CD4-positive, CD25-positive, alpha-beta regulatory T cell (primary cell): ENCODE measurements at regions not wholly inside any gene's neighbourhood (a gene's known extent, or its start where the extent isn't known, plus 50 kb on each side); places are given as distances from the start of the nearest gene placed in this dataset.

Experiments
- ATAC-seq, 2 donors: fragments of 150-1000 bp; cut with Tn5 transposase; one replicate each; pipeline ENCODE4 v1.10.0; 2021; ENCODE audit warnings: low read depth in 2 of 2, moderate number of reproducible peaks in 2 of 2, moderate library complexity in 1 of 2
- DNase-seq, 3 donors: peaks; one replicate each; pipeline versions ENCODE4 v3.0.0 to v3.0.0-alpha.2; 2012 to 2022; ENCODE audit warnings: mixed read lengths in 1 of 3
- H3K27ac ChIP-seq: one replicate; pipeline ENCODE4 v1.7.0; 2013; ENCODE audit warnings: mild to moderate bottlenecking, low read length; ENCODE audit not compliant: insufficient read depth, poor library complexity, severe bottlenecking
- H3K27me3 ChIP-seq: one replicate; pipeline ENCODE4 v1.7.0; 2013; ENCODE audit warnings: low read length; ENCODE audit not compliant: control insufficient read depth, insufficient read depth
- H3K36me3 ChIP-seq: one replicate; pipeline ENCODE4 v1.7.0; 2013; ENCODE audit warnings: mild to moderate bottlenecking, low read length, moderate library complexity; ENCODE audit not compliant: control insufficient read depth, insufficient read depth
- H3K4me1 ChIP-seq: 2 replicates; pipeline ENCODE4 v1.7.0; 2013; ENCODE audit warnings: mild to moderate bottlenecking, low read length; ENCODE audit not compliant: insufficient read depth, control insufficient read depth, poor library complexity, severe bottlenecking
- H3K4me3 ChIP-seq: one replicate; pipeline ENCODE4 v1.7.0; 2013; ENCODE audit warnings: low read depth, mild to moderate bottlenecking, low read length, moderate library complexity
- H3K9me3 ChIP-seq, 2 experiments: 1 replicate in 1 of 2; 2 replicates in 1 of 2; pipeline ENCODE4 v1.7.0; 2013; ENCODE audit warnings: low read length in 2 of 2, mild to moderate bottlenecking in 1 of 2, moderate library complexity in 1 of 2; ENCODE audit not compliant: control insufficient read depth in 2 of 2
- H3K27ac Mint-ChIP-seq, 3 donors: one replicate each; pipeline ENCODE4 v1.8.0; 2020 to 2022; ENCODE audit warnings: mild to moderate bottlenecking in 3 of 3, mixed read lengths in 3 of 3, moderate library complexity in 2 of 3
- H3K27me3 Mint-ChIP-seq: one replicate; pipeline ENCODE4 v1.8.0; 2022; ENCODE audit warnings: mild to moderate bottlenecking, mixed read lengths
- H3K36me3 Mint-ChIP-seq: one replicate; pipeline ENCODE4 v1.8.0; 2020; ENCODE audit warnings: mixed read lengths
- H3K4me1 Mint-ChIP-seq, 4 donors: one replicate each; pipeline ENCODE4 v1.8.0; 2020 to 2022; ENCODE audit warnings: mixed read lengths in 4 of 4, mild to moderate bottlenecking in 1 of 4
- H3K4me3 Mint-ChIP-seq, 4 donors: one replicate each; pipeline ENCODE4 v1.8.0; 2020 to 2022; ENCODE audit warnings: mild to moderate bottlenecking in 4 of 4, mixed read lengths in 4 of 4, moderate library complexity in 3 of 4
- H3K9me3 Mint-ChIP-seq, 7 donors: one replicate each; pipeline ENCODE4 v1.8.0; 2020 to 2022; ENCODE audit warnings: mixed read lengths in 7 of 7, mild to moderate bottlenecking in 3 of 7, moderate library complexity in 2 of 7

DNA sequence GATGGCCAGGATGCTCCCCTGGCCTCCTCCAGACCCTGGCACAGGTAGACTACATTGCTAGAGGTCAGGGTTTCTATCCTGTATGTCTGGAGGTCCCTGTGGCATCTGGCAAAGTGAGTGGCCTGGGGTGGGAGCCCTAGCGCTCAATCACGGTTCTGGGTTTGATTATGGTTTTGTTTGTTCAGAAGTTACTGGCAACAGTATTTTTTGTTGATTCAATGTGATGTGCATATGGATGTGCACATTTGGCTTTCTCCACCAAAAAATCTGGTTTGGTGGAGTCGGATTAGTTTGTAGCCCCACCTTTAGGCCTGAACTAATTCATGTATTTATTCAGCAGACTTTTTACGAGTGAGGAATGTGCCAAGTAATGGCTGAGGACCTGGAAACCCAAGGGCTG, 109.7 kb downstream of the VEGFA start:
- ATAC-seq (no peak), DNase-seq (no peak)
- H3K27ac ChIP-seq = no peak overlapping the region
- H3K4me1 ChIP-seq = no peaks in the 10 kb centered on the region
- H3K36me3 ChIP-seq = no peaks in the 10 kb centered on the region
- no peaks in the 10 kb centered on the region for H3K27me3 ChIP-seq
- H3K4me3 ChIP-seq = no peak overlapping the region
- no peaks in the 10 kb centered on the region for H3K9me3 ChIP-seq
- no peaks in the 10 kb centered on the region for H3K36me3 Mint-ChIP-seq
- no peaks in the 10 kb centered on the region for H3K27me3 Mint-ChIP-seq
- H3K9me3 Mint-ChIP-seq = no peaks in the 10 kb centered on the region
- H3K27ac Mint-ChIP-seq = no peak overlapping the region
- no peak overlapping the region for H3K4me3 Mint-ChIP-seq
- no peaks in the 10 kb centered on the region for H3K4me1 Mint-ChIP-seq

GRCh38 chr6:43878823-43879495, 108.9 kb downstream of the VEGFA start:
- no peaks in the 10 kb centered on the region for H3K4me1 ChIP-seq
- H3K4me3 Mint-ChIP-seq = no peak overlapping the region
- H3K9me3 Mint-ChIP-seq = no peaks in the 10 kb centered on the region
- no peaks in the 10 kb centered on the region for H3K27me3 ChIP-seq
- DNase-seq (no peak), ATAC-seq (no peak)
- H3K4me1 Mint-ChIP-seq = no peaks in the 10 kb centered on the region
- H3K27ac ChIP-seq = no peak overlapping the region
- no peaks in the 10 kb centered on the region for H3K36me3 ChIP-seq
- H3K9me3 ChIP-seq = no peaks in the 10 kb centered on the region
- H3K27me3 Mint-ChIP-seq = no peaks in the 10 kb centered on the region
- H3K36me3 Mint-ChIP-seq = no peaks in the 10 kb centered on the region
- H3K27ac Mint-ChIP-seq = no peak overlapping the region
- no peak overlapping the region for H3K4me3 ChIP-seq

- no peak for ATAC-seq
- no peak for DNase-seq
- Histone ChIP-seq H3K27ac (no peak overlapping the region), H3K9me3 (no peaks in the 10 kb centered on the region), H3K4me3 (no peak overlapping the region), H3K36me3 (no peaks in the 10 kb centered on the region), H3K27me3 (no peaks in the 10 kb centered on the region), H3K4me1 (no peaks in the 10 kb centered on the region)
- Mint-ChIP-seq H3K27ac (peak overlapping the region in 1 of 3 donors; percentile 48), H3K4me1 (no peaks in the 10 kb centered on the region), H3K4me3 (no peak overlapping the region), H3K36me3 (no peaks in the 10 kb centered on the region), H3K27me3 (no peaks in the 10 kb centered on the region), H3K9me3 (no peaks in the 10 kb centered on the region)
These were observed 108.2 kb downstream of the VEGFA start for GRCh38 chr6:43878127-43878634.

GRCh38 chr6:43877463-43878126, 107.6 kb downstream of the VEGFA start:
- H3K4me3 Mint-ChIP-seq = no peak overlapping the region
- no peaks in the 10 kb centered on the region for H3K4me1 Mint-ChIP-seq
- no peak overlapping the region for H3K27ac ChIP-seq
- H3K36me3 Mint-ChIP-seq = no peaks in the 10 kb centered on the region
- H3K9me3 ChIP-seq = no peaks in the 10 kb centered on the region
- no peak overlapping the region for H3K4me3 ChIP-seq
- H3K27me3 ChIP-seq = no peaks in the 10 kb centered on the region
- no peaks in the 10 kb centered on the region for H3K4me1 ChIP-seq
- no peak for DNase-seq
- ATAC-seq = no peak
- no peaks in the 10 kb centered on the region for H3K36me3 ChIP-seq
- H3K27ac Mint-ChIP-seq = no peak overlapping the region
- no peaks in the 10 kb centered on the region for H3K9me3 Mint-ChIP-seq
- no peaks in the 10 kb centered on the region for H3K27me3 Mint-ChIP-seq

DNA sequence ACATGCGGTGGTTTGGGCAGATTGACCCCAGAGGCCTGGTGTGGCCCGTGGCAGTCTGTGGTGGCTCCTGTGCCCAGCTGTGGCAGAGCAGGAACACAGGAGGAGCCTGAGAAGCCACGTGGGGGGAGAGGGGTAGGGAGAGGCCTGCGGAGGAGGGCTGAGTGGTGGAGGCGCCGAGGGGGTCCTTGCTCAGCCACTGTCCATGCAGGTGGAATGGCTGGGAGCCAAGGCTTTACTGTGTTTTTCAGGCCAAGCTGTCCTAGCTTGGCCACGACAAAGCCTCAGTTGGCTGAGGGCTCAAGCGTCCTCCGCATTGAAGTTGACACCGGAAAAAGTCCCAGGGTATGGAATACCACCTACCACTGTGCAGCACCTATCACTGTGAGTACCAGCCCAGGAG, 107.0 kb downstream of the VEGFA start:
- Histone ChIP-seq H3K4me1 (no peaks in the 10 kb centered on the region), H3K27me3 (no peaks in the 10 kb centered on the region), H3K36me3 (no peaks in the 10 kb centered on the region), H3K4me3 (no peak overlapping the region), H3K9me3 (no peaks in the 10 kb centered on the region), H3K27ac (no peak overlapping the region)
- Mint-ChIP-seq H3K36me3 (no peaks in the 10 kb centered on the region), H3K27ac (no peak overlapping the region), H3K4me3 (no peak overlapping the region), H3K27me3 (no peaks in the 10 kb centered on the region), H3K4me1 (no peaks in the 10 kb centered on the region), H3K9me3 (no peaks in the 10 kb centered on the region)
- ATAC-seq (no peak), DNase-seq (no peak)

- DNase-seq (no peak), ATAC-seq (no peak)
- no peaks in the 10 kb centered on the region for H3K36me3 Mint-ChIP-seq
- no peak overlapping the region for H3K4me3 Mint-ChIP-seq
- H3K27ac Mint-ChIP-seq = no peak overlapping the region
- H3K27ac ChIP-seq = no peak overlapping the region
- H3K4me1 Mint-ChIP-seq = no peaks in the 10 kb centered on the region
- no peaks in the 10 kb centered on the region for H3K27me3 Mint-ChIP-seq
- no peaks in the 10 kb centered on the region for H3K4me1 ChIP-seq
- no peak overlapping the region for H3K4me3 ChIP-seq
- no peaks in the 10 kb centered on the region for H3K9me3 ChIP-seq
- no peaks in the 10 kb centered on the region for H3K9me3 Mint-ChIP-seq
- H3K36me3 ChIP-seq = no peaks in the 10 kb centered on the region
- H3K27me3 ChIP-seq = no peaks in the 10 kb centered on the region
These were observed 106.6 kb downstream of the VEGFA start for GRCh38 chr6:43876602-43877001.

- Mint-ChIP-seq H3K9me3 (no peaks in the 10 kb centered on the region), H3K4me3 (no peak overlapping the region), H3K4me1 (no peaks in the 10 kb centered on the region), H3K36me3 (no peaks in the 10 kb centered on the region), H3K27me3 (no peaks in the 10 kb centered on the region), H3K27ac (no peak overlapping the region)
- ATAC-seq = no peak
- H3K27ac ChIP-seq = no peak overlapping the region
- H3K36me3 ChIP-seq = no peaks in the 10 kb centered on the region
- H3K4me1 ChIP-seq = no peaks in the 10 kb centered on the region
- no peaks in the 10 kb centered on the region for H3K27me3 ChIP-seq
- H3K9me3 ChIP-seq = no peaks in the 10 kb centered on the region
- no peak overlapping the region for H3K4me3 ChIP-seq
- DNase-seq = no peak
These were observed 106.0 kb downstream of the VEGFA start for GRCh38 chr6:43875849-43876572.
